ENCODE measurements at regions not wholly inside any gene's neighbourhood (a gene's known extent, or its start where the extent isn't known, plus 50 kb on each side); places are given as distances from the start of the nearest gene placed in this dataset.

DNA sequence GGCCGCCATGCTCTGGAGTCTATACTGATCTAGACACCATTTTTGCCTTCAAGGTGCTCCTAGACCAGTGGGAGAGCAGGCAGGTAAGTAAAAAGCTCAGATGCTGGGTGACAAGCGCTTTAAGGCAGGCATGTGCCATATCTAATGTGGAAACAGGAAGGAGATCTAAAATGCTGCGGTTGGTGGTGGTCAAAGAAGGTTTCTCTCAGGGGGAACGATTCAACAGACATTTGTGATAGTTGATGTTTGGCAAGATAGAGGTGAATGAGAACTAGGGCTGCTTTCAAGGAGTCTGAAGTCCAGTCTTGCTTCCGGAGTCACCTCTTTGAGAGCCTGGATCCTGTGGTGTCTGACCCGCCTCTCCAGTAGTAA lies 146.2 kb upstream of the KLF4 start:
- TF ChIP-seq, protein P1, sequence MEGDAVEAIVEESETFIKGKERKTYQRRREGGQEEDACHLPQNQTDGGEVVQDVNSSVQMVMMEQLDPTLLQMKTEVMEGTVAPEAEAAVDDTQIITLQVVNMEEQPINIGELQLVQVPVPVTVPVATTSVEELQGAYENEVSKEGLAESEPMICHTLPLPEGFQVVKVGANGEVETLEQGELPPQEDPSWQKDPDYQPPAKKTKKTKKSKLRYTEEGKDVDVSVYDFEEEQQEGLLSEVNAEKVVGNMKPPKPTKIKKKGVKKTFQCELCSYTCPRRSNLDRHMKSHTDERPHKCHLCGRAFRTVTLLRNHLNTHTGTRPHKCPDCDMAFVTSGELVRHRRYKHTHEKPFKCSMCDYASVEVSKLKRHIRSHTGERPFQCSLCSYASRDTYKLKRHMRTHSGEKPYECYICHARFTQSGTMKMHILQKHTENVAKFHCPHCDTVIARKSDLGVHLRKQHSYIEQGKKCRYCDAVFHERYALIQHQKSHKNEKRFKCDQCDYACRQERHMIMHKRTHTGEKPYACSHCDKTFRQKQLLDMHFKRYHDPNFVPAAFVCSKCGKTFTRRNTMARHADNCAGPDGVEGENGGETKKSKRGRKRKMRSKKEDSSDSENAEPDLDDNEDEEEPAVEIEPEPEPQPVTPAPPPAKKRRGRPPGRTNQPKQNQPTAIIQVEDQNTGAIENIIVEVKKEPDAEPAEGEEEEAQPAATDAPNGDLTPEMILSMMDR (IDR thresholded peaks at IDR 0.05): no peak
- no peak for TF ChIP-seq POLR2A (IDR thresholded peaks at IDR 0.05)
